MCF 10A (cell line): ENCODE measurements at regions not wholly inside any gene's neighbourhood (a gene's known extent, or its start where the extent isn't known, plus 50 kb on each side); places are given as distances from the start of the nearest gene placed in this dataset.
"Not testable (repeated sequence)": the region's sequence is repeated elsewhere in the genome, so short reads cannot be mapped to it uniquely, and the experiment has no call there.

Experiments used
- BruUV-seq: library from RNA; stranded (reverse); fragments of 400-500 nt; replicated peaks from 2 replicates; lab custom pipeline; 2021; lab: Mats Ljungman, UMichigan
- CTCF ChIA-PET: fragments of 300-600 bp; sonication (Branson Sonifier 250); formaldehyde crosslinking; extraction: SDS; loops from one replicate; lab custom pipeline; 2021; ENCODE audit warnings: antibody characterized with exemption, inconsistent platforms; lab: Yijun Ruan, JAX
- POLR2A ChIA-PET: fragments of 300-600, 350-650 bp; sonication (Branson Sonifier 250); formaldehyde crosslinking; extraction: SDS; loops from one replicate; lab custom pipeline; 2020; ENCODE audit warnings: antibody characterized with exemption, inconsistent platforms; lab: Yijun Ruan, JAX
- DNase-seq: peaks from one replicate; pipeline ENCODE4 v3.0.0-alpha.2; 2018; ENCODE audit not compliant: unreplicated experiment
- H3K27ac Mint-ChIP-seq: one replicate; pipeline ENCODE4 v1.8.0; 2022; ENCODE audit warnings: mild to moderate bottlenecking, low read depth, mixed read lengths; ENCODE audit not compliant: unreplicated experiment
- H3K27me3 Mint-ChIP-seq: one replicate; pipeline ENCODE4 v1.8.0; 2022; ENCODE audit warnings: mixed read lengths; ENCODE audit not compliant: insufficient read depth, unreplicated experiment
- H3K36me3 Mint-ChIP-seq: one replicate; pipeline ENCODE4 v1.8.0; 2022; ENCODE audit warnings: mild to moderate bottlenecking, moderate library complexity, mixed read lengths; ENCODE audit not compliant: insufficient read depth, unreplicated experiment
- H3K4me1 Mint-ChIP-seq: one replicate; pipeline ENCODE4 v1.8.0; 2022; ENCODE audit warnings: mixed read lengths; ENCODE audit not compliant: insufficient read depth, unreplicated experiment
- H3K4me3 Mint-ChIP-seq: one replicate; pipeline ENCODE4 v1.8.0; 2022; ENCODE audit warnings: mild to moderate bottlenecking, moderate library complexity, mixed read lengths; ENCODE audit not compliant: unreplicated experiment
- H3K9me3 Mint-ChIP-seq: one replicate; pipeline ENCODE4 v1.8.0; 2022; ENCODE audit warnings: mixed read lengths; ENCODE audit not compliant: unreplicated experiment
- intact Hi-C: fragments of 100-400 bp; cut with micrococcal nuclease; formaldehyde crosslinking; loops from 2 replicates; pipeline ENCODE4 v1.14.1; 2022
- TF ChIP-seq, protein P1 (sequence below): fragments of 200-600 bp; IDR thresholded peaks from one replicate; pipeline ENCODE4 v1.8.0; 2022; ENCODE audit warnings: antibody characterized with exemption, mild to moderate bottlenecking; ENCODE audit not compliant: unreplicated experiment

DNA sequence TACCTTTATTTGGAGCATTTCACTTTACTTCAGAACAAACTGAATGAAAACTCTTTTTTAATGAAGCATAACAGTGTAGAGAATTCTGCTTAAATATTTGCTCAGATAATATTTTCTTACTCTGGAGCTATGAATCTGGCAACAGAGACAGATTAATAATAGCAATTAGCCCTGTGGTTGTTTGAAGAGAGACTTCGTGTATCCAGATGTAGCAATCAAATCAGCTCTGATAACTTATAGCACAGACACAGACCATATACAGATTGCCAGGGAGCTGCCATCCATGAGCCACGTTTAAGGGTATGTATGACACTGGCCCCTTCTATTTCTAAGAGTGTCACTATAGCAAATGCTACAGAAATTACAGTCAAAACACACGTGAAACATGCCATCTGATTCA, 146.6 kb downstream of the EXOC5 start:
- H3K9me3 Mint-ChIP-seq = no peaks in the 10 kb centered on the region
- no peak overlapping the region for H3K27ac Mint-ChIP-seq
- intact Hi-C loops = no loop called here
- ChIA-PET POLR2A (no interaction called here), CTCF (interaction anchor here (0.6 kb wide), 1 partner anchor 24 kb away, joined by 3 read pairs; no protein-coding TSS in a partner anchor)
- BruUV-seq = no TSS peak
- H3K4me1 Mint-ChIP-seq = no peaks in the 10 kb centered on the region
- no peaks in the 10 kb centered on the region for H3K36me3 Mint-ChIP-seq
- H3K4me3 Mint-ChIP-seq = no peak overlapping the region
- DNase-seq = no peak
- peaks cover 61% of the 10 kb centered on the region for H3K27me3 Mint-ChIP-seq
- TF ChIP-seq, protein P1, sequence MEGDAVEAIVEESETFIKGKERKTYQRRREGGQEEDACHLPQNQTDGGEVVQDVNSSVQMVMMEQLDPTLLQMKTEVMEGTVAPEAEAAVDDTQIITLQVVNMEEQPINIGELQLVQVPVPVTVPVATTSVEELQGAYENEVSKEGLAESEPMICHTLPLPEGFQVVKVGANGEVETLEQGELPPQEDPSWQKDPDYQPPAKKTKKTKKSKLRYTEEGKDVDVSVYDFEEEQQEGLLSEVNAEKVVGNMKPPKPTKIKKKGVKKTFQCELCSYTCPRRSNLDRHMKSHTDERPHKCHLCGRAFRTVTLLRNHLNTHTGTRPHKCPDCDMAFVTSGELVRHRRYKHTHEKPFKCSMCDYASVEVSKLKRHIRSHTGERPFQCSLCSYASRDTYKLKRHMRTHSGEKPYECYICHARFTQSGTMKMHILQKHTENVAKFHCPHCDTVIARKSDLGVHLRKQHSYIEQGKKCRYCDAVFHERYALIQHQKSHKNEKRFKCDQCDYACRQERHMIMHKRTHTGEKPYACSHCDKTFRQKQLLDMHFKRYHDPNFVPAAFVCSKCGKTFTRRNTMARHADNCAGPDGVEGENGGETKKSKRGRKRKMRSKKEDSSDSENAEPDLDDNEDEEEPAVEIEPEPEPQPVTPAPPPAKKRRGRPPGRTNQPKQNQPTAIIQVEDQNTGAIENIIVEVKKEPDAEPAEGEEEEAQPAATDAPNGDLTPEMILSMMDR = no peak

DNA sequence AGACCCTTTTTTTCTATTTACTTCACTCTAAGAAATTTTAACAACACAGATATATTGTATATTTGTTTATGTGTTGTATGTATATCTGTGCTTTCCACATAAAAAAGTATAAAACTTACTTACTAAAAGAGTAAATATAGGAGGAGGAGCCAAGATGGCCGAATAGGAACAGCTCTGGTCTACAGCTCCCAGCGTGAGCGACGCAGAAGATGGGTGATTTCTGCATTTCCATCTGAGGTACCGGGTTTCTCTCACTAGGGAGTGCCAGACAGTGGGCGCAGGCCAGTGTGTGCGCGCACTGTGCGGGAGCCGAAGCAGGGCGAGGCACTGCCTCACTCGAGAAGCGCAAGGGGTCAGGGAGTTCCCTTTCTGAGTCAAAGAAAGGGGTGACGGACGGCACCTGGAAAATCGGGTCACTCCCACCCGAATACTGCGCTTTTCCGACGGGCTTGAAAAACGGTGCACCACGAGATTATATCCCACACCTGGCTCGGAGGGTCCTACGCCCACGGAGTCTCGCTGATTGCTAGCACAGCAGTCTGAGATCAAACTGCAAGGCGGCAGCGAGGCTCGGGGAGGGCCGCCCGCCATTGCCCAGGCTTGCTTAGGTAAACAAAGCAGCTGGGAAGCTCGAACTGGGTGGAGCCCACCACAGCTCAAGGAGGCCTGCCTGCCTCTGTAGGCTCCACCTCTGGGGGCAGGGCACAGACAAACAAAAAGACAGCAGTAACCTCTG, 156.5 kb downstream of the EXOC5 start:
- H3K9me3 Mint-ChIP-seq, intact Hi-C loops, H3K4me1 Mint-ChIP-seq, DNase-seq, BruUV-seq, H3K27ac Mint-ChIP-seq, H3K4me3 Mint-ChIP-seq, H3K36me3 Mint-ChIP-seq, CTCF ChIA-PET, POLR2A ChIA-PET: not testable (repeated sequence)
- peaks cover 21% of the 10 kb centered on the region for H3K27me3 Mint-ChIP-seq

DNA sequence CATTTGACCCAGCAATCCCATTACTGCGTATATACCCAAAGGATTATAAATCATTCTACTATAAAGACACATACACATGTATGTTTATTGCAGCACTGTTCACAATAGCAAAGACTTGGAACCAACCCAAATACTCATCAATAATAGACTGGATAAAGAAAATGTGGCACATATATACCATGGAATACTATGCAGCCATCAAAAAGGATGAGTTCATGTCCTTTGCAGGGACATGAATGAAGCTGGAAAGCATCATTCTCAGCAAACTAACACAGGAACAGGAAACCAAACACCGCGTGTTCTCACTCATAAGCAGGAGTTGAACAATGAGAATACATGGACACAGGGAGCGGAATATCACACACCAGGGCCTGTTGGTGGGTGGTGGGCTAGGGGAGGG, 158.3 kb downstream of the EXOC5 start:
- intact Hi-C loops, H3K27ac Mint-ChIP-seq, POLR2A ChIA-PET, H3K36me3 Mint-ChIP-seq, H3K9me3 Mint-ChIP-seq, CTCF ChIA-PET, H3K4me3 Mint-ChIP-seq, BruUV-seq, DNase-seq, H3K4me1 Mint-ChIP-seq: not testable (repeated sequence)
- H3K27me3 Mint-ChIP-seq = peaks cover 28% of the 10 kb centered on the region

DNA sequence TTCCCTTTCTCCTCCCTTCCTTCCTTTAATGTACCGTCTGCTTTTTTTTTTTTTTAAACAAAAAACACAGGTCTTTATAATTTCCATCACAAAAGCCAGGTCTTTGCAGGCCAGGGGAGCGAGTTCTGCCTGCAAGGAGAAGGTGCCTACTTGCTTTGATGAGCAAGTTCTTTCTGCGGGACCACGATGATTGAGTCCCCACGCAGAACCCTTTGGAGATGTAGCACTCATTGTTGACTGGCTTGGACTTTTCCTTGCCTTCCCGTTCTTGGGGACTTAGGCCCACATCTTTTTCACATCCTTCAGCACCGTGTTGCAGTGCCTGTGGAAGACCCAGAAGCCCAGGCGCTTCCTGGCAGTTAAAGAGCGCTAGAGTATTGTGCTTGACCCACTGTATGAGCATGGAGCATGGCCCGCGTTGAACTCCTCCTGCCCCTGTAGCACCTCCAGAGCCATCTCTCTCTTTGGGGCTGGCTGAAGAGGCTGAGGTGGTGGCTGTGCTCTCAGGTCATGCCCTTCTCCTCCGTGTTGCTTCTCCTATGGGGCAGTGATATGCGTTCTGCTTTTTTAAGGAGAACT, 177.6 kb downstream of the EXOC5 start:
- peaks cover 43% of the 10 kb centered on the region for H3K27me3 Mint-ChIP-seq
- intact Hi-C loops = no loop called here
- TF ChIP-seq, protein P1 = no peak
- no peak for DNase-seq
- H3K4me3 Mint-ChIP-seq = no peak overlapping the region
- BruUV-seq = no TSS peak
- CTCF ChIA-PET = no interaction called here
- H3K4me1 Mint-ChIP-seq = no peaks in the 10 kb centered on the region
- H3K27ac Mint-ChIP-seq = no peak overlapping the region
- no peaks in the 10 kb centered on the region for H3K9me3 Mint-ChIP-seq
- H3K36me3 Mint-ChIP-seq = no peaks in the 10 kb centered on the region
- POLR2A ChIA-PET = no interaction called here

DNA sequence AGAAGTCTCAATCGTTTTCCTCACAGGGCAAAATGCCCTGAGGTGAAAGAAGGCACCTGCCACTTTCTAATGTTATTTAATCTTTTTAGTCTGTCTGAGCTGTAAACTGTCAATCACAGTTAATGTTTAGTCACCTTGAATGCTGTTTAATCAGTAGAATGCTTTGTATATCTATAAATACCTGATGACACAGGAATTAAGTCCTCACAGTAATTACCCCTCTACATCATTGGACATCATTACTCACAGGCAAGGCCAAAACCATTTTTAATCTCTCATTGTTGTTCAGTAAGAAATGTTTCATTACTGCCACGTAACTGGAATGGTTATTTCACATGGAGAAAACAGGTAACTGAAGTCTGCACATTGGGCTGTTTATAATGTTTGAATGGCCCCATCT, 178.8 kb downstream of the EXOC5 start:
- Mint-ChIP-seq H3K36me3 (no peaks in the 10 kb centered on the region), H3K4me3 (no peak overlapping the region), H3K4me1 (no peaks in the 10 kb centered on the region), H3K27me3 (peaks cover 34% of the 10 kb centered on the region), H3K9me3 (no peaks in the 10 kb centered on the region), H3K27ac (no peak overlapping the region)
- intact Hi-C loops = no loop called here
- no peak for DNase-seq
- TF ChIP-seq, protein P1 = no peak
- CTCF ChIA-PET = no interaction called here
- POLR2A ChIA-PET = no interaction called here
- BruUV-seq = no TSS peak
